SH-SY5Y (cell line): ENCODE measurements at regions not wholly inside any gene's neighbourhood (a gene's known extent, or its start where the extent isn't known, plus 50 kb on each side); places are given as distances from the start of the nearest gene placed in this dataset.

Source experiments
- GATA2 ChIP-seq: IDR thresholded peaks from 2 replicates; pipeline ENCODE4 v1.6.1; 2011; ENCODE audit warnings: mild to moderate bottlenecking, low read depth, low read length
- GATA3 ChIP-seq: IDR thresholded peaks from 2 replicates; pipeline ENCODE4 v1.6.1; 2011; ENCODE audit warnings: low read depth, mild to moderate bottlenecking, low read length, moderate library complexity

DNA sequence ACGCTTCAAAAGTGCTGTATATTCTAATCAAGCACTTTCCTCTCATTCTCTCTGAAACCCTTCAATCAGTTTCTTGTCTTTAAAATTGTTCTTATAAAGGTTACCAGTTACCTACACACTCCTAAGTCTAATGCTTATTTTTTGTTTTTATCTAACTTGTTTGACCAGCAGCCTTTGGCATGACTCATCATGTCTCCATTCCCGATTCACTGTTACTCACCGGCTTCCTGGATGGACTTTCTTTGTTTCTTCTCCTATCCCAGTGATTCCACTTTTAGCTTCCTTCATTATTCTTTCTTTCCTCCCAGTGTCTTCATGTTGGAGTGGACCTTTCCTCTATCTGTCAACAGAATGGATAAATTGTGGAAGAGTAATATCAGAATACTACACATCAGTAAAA lies 368.6 kb upstream of the CCDC196 start:
- TF ChIP-seq GATA2 (no peak), GATA3 (no peak)
